ENCODE measurements at regions not wholly inside any gene's neighbourhood (a gene's known extent, or its start where the extent isn't known, plus 50 kb on each side); places are given as distances from the start of the nearest gene placed in this dataset.

DNA sequence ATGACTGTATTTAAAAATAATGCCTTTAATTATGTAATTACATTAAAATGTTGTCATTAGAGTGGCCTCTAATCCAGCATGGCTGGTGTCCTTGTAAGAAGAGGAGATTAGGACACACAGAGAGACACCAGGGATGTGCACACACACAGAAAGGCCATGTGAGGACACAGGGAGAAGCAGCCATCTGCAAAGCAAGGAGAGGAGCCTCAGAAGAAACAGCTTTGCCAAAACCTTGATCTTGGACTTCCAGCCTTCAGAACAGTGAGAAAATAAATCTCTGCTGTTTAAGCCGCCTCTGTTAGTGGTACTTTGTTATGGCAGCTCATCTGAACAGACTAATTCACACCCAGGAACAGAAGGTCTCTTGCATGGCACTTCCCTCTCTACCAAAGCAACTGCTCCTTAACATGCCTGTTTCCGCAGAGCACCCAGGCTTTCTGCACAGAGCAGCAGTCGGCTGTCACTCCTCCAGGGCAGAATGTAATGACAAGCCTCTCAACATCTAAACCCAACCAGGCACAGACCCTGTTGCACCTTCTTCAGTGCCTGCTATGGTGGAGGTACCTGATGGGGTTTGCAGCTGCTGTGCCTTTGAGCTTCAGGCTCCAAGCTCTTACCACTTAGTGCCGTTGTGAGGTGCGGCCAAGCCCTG, 377.7 kb downstream of the TDRD15 start:
- no peak overlapping the region for H3K4me3 ChIP-seq (ENCODE audit: low read depth in 1 of 2, low read length in 2 of 2)
- ATAC-seq (ENCODE audit: insufficient read depth, low read depth): no peak
- no peaks in the 10 kb centered on the region for H3K27me3 ChIP-seq (ENCODE audit: insufficient read depth, low read length, poor library complexity)
- no peak overlapping the region for H3K4me2 ChIP-seq (ENCODE audit: insufficient read depth, low read length)
- H3K79me2 ChIP-seq (ENCODE audit: insufficient read depth, low read length): no peaks in the 10 kb centered on the region
- TF ChIP-seq, protein P1, sequence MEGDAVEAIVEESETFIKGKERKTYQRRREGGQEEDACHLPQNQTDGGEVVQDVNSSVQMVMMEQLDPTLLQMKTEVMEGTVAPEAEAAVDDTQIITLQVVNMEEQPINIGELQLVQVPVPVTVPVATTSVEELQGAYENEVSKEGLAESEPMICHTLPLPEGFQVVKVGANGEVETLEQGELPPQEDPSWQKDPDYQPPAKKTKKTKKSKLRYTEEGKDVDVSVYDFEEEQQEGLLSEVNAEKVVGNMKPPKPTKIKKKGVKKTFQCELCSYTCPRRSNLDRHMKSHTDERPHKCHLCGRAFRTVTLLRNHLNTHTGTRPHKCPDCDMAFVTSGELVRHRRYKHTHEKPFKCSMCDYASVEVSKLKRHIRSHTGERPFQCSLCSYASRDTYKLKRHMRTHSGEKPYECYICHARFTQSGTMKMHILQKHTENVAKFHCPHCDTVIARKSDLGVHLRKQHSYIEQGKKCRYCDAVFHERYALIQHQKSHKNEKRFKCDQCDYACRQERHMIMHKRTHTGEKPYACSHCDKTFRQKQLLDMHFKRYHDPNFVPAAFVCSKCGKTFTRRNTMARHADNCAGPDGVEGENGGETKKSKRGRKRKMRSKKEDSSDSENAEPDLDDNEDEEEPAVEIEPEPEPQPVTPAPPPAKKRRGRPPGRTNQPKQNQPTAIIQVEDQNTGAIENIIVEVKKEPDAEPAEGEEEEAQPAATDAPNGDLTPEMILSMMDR (IDR thresholded peaks at IDR 0.05; ENCODE audit: borderline replicate concordance, extremely low read depth, low read length, poor library complexity, severe bottlenecking): no peak
- TF ChIP-seq EZH2 (IDR thresholded peaks at IDR 0.05; ENCODE audit: borderline replicate concordance, low read depth, low read length, severe bottlenecking): no peak
- no peaks in the 10 kb centered on the region for H3K4me1 ChIP-seq (ENCODE audit: insufficient read depth, low read length)
- H3K36me3 ChIP-seq (ENCODE audit: insufficient read depth, low read length): no peaks in the 10 kb centered on the region
- H3K27ac ChIP-seq (ENCODE audit: low read length): no peak overlapping the region
- H3K9ac ChIP-seq (ENCODE audit: low read depth, low read length): no peak overlapping the region
- no peak for DNase-seq
- no peak overlapping the region for H2AFZ ChIP-seq (ENCODE audit: low read depth, low read length)
- H3K9me3 ChIP-seq (ENCODE audit: insufficient read depth, low read length, severe bottlenecking): no peaks in the 10 kb centered on the region
- no peaks in the 10 kb centered on the region for H4K20me1 ChIP-seq (ENCODE audit: insufficient read depth, low read length)

DNA sequence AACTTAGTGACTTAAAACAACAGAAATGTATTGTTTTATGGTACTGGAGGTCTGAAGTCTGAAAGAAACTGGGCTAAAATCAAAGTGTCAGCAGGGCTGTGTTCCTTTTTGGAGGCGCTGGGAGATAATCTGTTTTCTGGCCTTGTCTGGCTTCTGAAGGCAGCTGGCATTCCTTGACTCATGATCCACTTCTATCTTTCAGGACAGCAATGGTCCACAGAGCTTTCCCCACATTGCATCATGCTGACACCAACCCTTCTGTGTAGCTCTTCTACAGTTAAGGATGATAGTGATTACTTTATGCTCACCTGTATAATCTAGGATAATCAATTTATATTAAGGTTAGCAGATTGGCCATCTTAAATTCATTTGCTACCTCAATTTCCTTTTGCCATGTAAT, 392.1 kb downstream of the TDRD15 start:
- H3K79me2 ChIP-seq (ENCODE audit: insufficient read depth, low read length): no peaks in the 10 kb centered on the region
- H3K9ac ChIP-seq (ENCODE audit: low read depth, low read length): no peak overlapping the region
- H3K27me3 ChIP-seq (ENCODE audit: insufficient read depth, low read length, poor library complexity): no peaks in the 10 kb centered on the region
- no peak overlapping the region for H3K4me3 ChIP-seq (ENCODE audit: low read depth in 1 of 2, low read length in 2 of 2)
- no peaks in the 10 kb centered on the region for H3K36me3 ChIP-seq (ENCODE audit: insufficient read depth, low read length)
- ATAC-seq (ENCODE audit: insufficient read depth, low read depth) (no peak), DNase-seq (no peak)
- no peaks in the 10 kb centered on the region for H4K20me1 ChIP-seq (ENCODE audit: insufficient read depth, low read length)
- no peak overlapping the region for H3K27ac ChIP-seq (ENCODE audit: low read length)
- H3K4me1 ChIP-seq (ENCODE audit: insufficient read depth, low read length): no peaks in the 10 kb centered on the region
- no peaks in the 10 kb centered on the region for H3K9me3 ChIP-seq (ENCODE audit: insufficient read depth, low read length, severe bottlenecking)
- no peak overlapping the region for H2AFZ ChIP-seq (ENCODE audit: low read depth, low read length)
- TF ChIP-seq, protein P1 (IDR thresholded peaks at IDR 0.05; ENCODE audit: borderline replicate concordance, extremely low read depth, low read length, poor library complexity, severe bottlenecking): no peak
- no peak for TF ChIP-seq EZH2 (IDR thresholded peaks at IDR 0.05; ENCODE audit: borderline replicate concordance, low read depth, low read length, severe bottlenecking)
- no peak overlapping the region for H3K4me2 ChIP-seq (ENCODE audit: insufficient read depth, low read length)

DNA sequence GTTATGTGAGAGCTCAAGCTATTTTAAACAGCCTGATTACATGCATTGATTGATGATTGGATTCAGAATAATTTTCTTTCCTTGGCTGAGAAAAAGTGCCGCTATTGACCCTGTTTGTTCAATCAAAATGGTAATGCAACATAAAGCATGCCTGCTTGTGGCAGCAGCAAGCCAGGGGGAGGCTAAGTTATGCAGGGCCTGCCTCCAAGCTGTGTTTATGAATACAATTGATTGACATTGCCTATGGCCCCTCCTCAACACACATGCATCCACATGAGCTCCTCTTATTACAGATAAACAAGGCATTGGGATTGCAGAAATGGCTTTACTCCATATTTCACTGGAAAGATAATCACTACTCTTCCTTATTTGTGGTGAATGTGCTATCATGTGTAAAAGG, 395.6 kb downstream of the TDRD15 start:
- Histone ChIP-seq H3K4me1 (ENCODE audit: insufficient read depth, low read length) (no peaks in the 10 kb centered on the region), H3K9ac (ENCODE audit: low read depth, low read length) (no peak overlapping the region)

More for the DNA sequence above, 395.6 kb downstream of the TDRD15 start:
- DNase-seq: no peak
- no peaks in the 10 kb centered on the region for H3K9me3 ChIP-seq (ENCODE audit: insufficient read depth, low read length, severe bottlenecking)
- no peaks in the 10 kb centered on the region for H3K79me2 ChIP-seq (ENCODE audit: insufficient read depth, low read length)
- H3K27me3 ChIP-seq (ENCODE audit: insufficient read depth, low read length, poor library complexity): no peaks in the 10 kb centered on the region
- no peak overlapping the region for H3K4me3 ChIP-seq (ENCODE audit: low read depth in 1 of 2, low read length in 2 of 2)
- H3K4me2 ChIP-seq (ENCODE audit: insufficient read depth, low read length): no peak overlapping the region
- H3K36me3 ChIP-seq (ENCODE audit: insufficient read depth, low read length): no peaks in the 10 kb centered on the region
- no peaks in the 10 kb centered on the region for H4K20me1 ChIP-seq (ENCODE audit: insufficient read depth, low read length)
- no peak overlapping the region for H2AFZ ChIP-seq (ENCODE audit: low read depth, low read length)
- no peak overlapping the region for H3K27ac ChIP-seq (ENCODE audit: low read length)
- no peak for ATAC-seq (ENCODE audit: insufficient read depth, low read depth)
- no peak for TF ChIP-seq EZH2 (IDR thresholded peaks at IDR 0.05; ENCODE audit: borderline replicate concordance, low read depth, low read length, severe bottlenecking)
- TF ChIP-seq, protein P1 (IDR thresholded peaks at IDR 0.05; ENCODE audit: borderline replicate concordance, extremely low read depth, low read length, poor library complexity, severe bottlenecking): no peak

Measured in DND-41 (cell line).